Hepatocyte (in vitro differentiated cells): ENCODE measurements at regions not wholly inside any gene's neighbourhood (a gene's known extent, or its start where the extent isn't known, plus 50 kb on each side); places are given as distances from the start of the nearest gene placed in this dataset.

Experiments
- CTCF ChIP-seq: fragments of 200-600 bp; sonication (generic); IDR thresholded peaks from 2 replicates; pipeline ENCODE4 v1.5.1; 2016; ENCODE audit warnings: antibody characterized with exemption, mild to moderate bottlenecking; ENCODE audit not compliant: poor library complexity
- EZH2 ChIP-seq: fragments of 200-600 bp; sonication (generic); IDR thresholded peaks from 2 replicates; pipeline ENCODE4 v1.6.1; 2016; ENCODE audit warnings: antibody characterized with exemption, mild to moderate bottlenecking, borderline replicate concordance
- EZH2phosphoT487 ChIP-seq: fragments of 200-600 bp; sonication (generic); IDR thresholded peaks from one replicate; pipeline ENCODE4 v1.6.1; 2018; ENCODE audit warnings: antibody characterized with exemption, mild to moderate bottlenecking, low read depth, moderate library complexity; ENCODE audit not compliant: unreplicated experiment, severe bottlenecking

GRCh38 chr2:181743723-181744031, 63.4 kb upstream of the NEUROD1 start:
- no peak for TF ChIP-seq EZH2phosphoT487
- TF ChIP-seq CTCF: no peak
- TF ChIP-seq EZH2: no peak
